NCI-H1092 treated with DMSO at 0.1 percent for 48 hours (cell line): ENCODE measurements at regions not wholly inside any gene's neighbourhood (a gene's known extent, or its start where the extent isn't known, plus 50 kb on each side); places are given as distances from the start of the nearest gene placed in this dataset.
"Not testable (repeated sequence)": the region's sequence is repeated elsewhere in the genome, so short reads cannot be mapped to it uniquely, and the experiment has no call there.

ENCODE experiments used
- DNase-seq: peaks from one replicate; lab custom pipeline; 2025; lab: John Stamatoyannopoulos, UW

GRCh38 chrX:38473701-38474100 is 87.6 kb upstream of the TSPAN7 start:
- DNase-seq = no peak

- DNase-seq = no peak
These were observed 86.8 kb upstream of the TSPAN7 start for GRCh38 chrX:38474543-38474942.

- no peak for DNase-seq
These were observed 79.2 kb upstream of the TSPAN7 start for GRCh38 chrX:38482183-38482582.

GRCh38 chrX:38484607-38485498 is 76.5 kb upstream of the TSPAN7 start:
- DNase-seq = no peak

GRCh38 chrX:38489341-38489740 is 72.0 kb upstream of the TSPAN7 start:
- no peak for DNase-seq

GRCh38 chrX:38494239-38494823 is 67.0 kb upstream of the TSPAN7 start:
- no peak for DNase-seq

- DNase-seq = not testable (repeated sequence)
These were observed 61.7 kb upstream of the TSPAN7 start for GRCh38 chrX:38499658-38500057.

- peak; percentile 16 for DNase-seq
These were observed 61.2 kb upstream of the TSPAN7 start for GRCh38 chrX:38500141-38500540.

GRCh38 chrX:38500866-38501265 is 60.5 kb upstream of the TSPAN7 start:
- DNase-seq = no peak

- DNase-seq = no peak
These were observed 55.8 kb upstream of the TSPAN7 start for GRCh38 chrX:38505583-38505982.
